ENCODE measurements at regions not wholly inside any gene's neighbourhood (a gene's known extent, or its start where the extent isn't known, plus 50 kb on each side); places are given as distances from the start of the nearest gene placed in this dataset.

- H3K4me3 ChIP-seq (ENCODE audit: low read length): no peak overlapping the region
- no peak for TF ChIP-seq ZNF274 (IDR thresholded peaks at IDR 0.05; ENCODE audit: low read depth, low read length)
Measured at GRCh38 chr6:149261364-149262040, 56.0 kb upstream of the TAB2 start.

GRCh38 chr6:149263321-149263720 is 54.2 kb upstream of the TAB2 start:
- H3K4me3 ChIP-seq (ENCODE audit: low read length): no peak overlapping the region
- TF ChIP-seq ZNF274 (IDR thresholded peaks at IDR 0.05; ENCODE audit: low read depth, low read length): no peak

- TF ChIP-seq ZNF274 (IDR thresholded peaks at IDR 0.05; ENCODE audit: low read depth, low read length): no peak
- no peak overlapping the region for H3K4me3 ChIP-seq (ENCODE audit: low read length)
Measured at GRCh38 chr6:149264629-149265028, 52.9 kb upstream of the TAB2 start.

GRCh38 chr6:149265945-149266344 is 51.6 kb upstream of the TAB2 start:
- TF ChIP-seq ZNF274 (IDR thresholded peaks at IDR 0.05; ENCODE audit: low read depth, low read length): no peak
- no peak overlapping the region for H3K4me3 ChIP-seq (ENCODE audit: low read length)

GRCh38 chr6:149266659-149267058 is 50.9 kb upstream of the TAB2 start:
- no peak overlapping the region; the same call in 1 of the 2 replicates for H3K4me3 ChIP-seq (ENCODE audit: low read length)
- no peak for TF ChIP-seq ZNF274 (IDR thresholded peaks at IDR 0.05; ENCODE audit: low read depth, low read length)

GRCh38 chr6:149267072-149267471 is 50.4 kb upstream of the TAB2 start:
- TF ChIP-seq ZNF274 (IDR thresholded peaks at IDR 0.05; ENCODE audit: low read depth, low read length): no peak
- H3K4me3 ChIP-seq (ENCODE audit: low read length): no peak overlapping the region; the same call in 1 of the 2 replicates

GRCh38 chr6:149267513-149268043 is 49.9 kb upstream of the TAB2 start:
- no peak for TF ChIP-seq ZNF274 (IDR thresholded peaks at IDR 0.05; ENCODE audit: low read depth, low read length)
- no peak overlapping the region for H3K4me3 ChIP-seq (ENCODE audit: low read length)
